ENCODE measurements at regions not wholly inside any gene's neighbourhood (a gene's known extent, or its start where the extent isn't known, plus 50 kb on each side); places are given as distances from the start of the nearest gene placed in this dataset.

- TF ChIP-seq NFIC (IDR thresholded peaks at IDR 0.05), result no peak
- no peak for TF ChIP-seq ZBTB7A (IDR thresholded peaks at IDR 0.05; ENCODE audit: low read depth)
- no peak for TF ChIP-seq EP300 (IDR thresholded peaks at IDR 0.05; ENCODE audit: borderline replicate concordance)
- TF ChIP-seq, protein P1, sequence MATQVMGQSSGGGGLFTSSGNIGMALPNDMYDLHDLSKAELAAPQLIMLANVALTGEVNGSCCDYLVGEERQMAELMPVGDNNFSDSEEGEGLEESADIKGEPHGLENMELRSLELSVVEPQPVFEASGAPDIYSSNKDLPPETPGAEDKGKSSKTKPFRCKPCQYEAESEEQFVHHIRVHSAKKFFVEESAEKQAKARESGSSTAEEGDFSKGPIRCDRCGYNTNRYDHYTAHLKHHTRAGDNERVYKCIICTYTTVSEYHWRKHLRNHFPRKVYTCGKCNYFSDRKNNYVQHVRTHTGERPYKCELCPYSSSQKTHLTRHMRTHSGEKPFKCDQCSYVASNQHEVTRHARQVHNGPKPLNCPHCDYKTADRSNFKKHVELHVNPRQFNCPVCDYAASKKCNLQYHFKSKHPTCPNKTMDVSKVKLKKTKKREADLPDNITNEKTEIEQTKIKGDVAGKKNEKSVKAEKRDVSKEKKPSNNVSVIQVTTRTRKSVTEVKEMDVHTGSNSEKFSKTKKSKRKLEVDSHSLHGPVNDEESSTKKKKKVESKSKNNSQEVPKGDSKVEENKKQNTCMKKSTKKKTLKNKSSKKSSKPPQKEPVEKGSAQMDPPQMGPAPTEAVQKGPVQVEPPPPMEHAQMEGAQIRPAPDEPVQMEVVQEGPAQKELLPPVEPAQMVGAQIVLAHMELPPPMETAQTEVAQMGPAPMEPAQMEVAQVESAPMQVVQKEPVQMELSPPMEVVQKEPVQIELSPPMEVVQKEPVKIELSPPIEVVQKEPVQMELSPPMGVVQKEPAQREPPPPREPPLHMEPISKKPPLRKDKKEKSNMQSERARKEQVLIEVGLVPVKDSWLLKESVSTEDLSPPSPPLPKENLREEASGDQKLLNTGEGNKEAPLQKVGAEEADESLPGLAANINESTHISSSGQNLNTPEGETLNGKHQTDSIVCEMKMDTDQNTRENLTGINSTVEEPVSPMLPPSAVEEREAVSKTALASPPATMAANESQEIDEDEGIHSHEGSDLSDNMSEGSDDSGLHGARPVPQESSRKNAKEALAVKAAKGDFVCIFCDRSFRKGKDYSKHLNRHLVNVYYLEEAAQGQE (IDR thresholded peaks at IDR 0.05; ENCODE audit: low read depth), result no peak
- TF ChIP-seq TAF1 (IDR thresholded peaks at IDR 0.05; ENCODE audit: low read depth), result no peak
- no peak for TF ChIP-seq TCF12 (IDR thresholded peaks at IDR 0.05; ENCODE audit: low read depth)
- TF ChIP-seq, protein P2, sequence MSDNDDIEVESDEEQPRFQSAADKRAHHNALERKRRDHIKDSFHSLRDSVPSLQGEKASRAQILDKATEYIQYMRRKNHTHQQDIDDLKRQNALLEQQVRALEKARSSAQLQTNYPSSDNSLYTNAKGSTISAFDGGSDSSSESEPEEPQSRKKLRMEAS (IDR thresholded peaks at IDR 0.05), result no peak
- TF ChIP-seq EGR1 (IDR thresholded peaks at IDR 0.05), result no peak
- TF ChIP-seq FOXM1 (IDR thresholded peaks at IDR 0.05; ENCODE audit: borderline replicate concordance, low read depth), result no peak
- TF ChIP-seq CEBPB (IDR thresholded peaks at IDR 0.05), result no peak
- TF ChIP-seq RAD21 (IDR thresholded peaks at IDR 0.05; ENCODE audit: low read depth), result no peak
- TF ChIP-seq YY1 (IDR thresholded peaks at IDR 0.05; ENCODE audit: low read depth), result no peak
- no peak for TF ChIP-seq TEAD4 (IDR thresholded peaks at IDR 0.05)
- TF ChIP-seq, protein P3, sequence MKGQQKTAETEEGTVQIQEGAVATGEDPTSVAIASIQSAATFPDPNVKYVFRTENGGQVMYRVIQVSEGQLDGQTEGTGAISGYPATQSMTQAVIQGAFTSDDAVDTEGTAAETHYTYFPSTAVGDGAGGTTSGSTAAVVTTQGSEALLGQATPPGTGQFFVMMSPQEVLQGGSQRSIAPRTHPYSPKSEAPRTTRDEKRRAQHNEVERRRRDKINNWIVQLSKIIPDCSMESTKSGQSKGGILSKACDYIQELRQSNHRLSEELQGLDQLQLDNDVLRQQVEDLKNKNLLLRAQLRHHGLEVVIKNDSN (IDR thresholded peaks at IDR 0.05), result no peak
- no peak for TF ChIP-seq CREB1 (IDR thresholded peaks at IDR 0.05; ENCODE audit: low read depth)
Observed at GRCh38 chr2:216556202-216556601, 57.6 kb downstream of the RPL37A start.

DNA sequence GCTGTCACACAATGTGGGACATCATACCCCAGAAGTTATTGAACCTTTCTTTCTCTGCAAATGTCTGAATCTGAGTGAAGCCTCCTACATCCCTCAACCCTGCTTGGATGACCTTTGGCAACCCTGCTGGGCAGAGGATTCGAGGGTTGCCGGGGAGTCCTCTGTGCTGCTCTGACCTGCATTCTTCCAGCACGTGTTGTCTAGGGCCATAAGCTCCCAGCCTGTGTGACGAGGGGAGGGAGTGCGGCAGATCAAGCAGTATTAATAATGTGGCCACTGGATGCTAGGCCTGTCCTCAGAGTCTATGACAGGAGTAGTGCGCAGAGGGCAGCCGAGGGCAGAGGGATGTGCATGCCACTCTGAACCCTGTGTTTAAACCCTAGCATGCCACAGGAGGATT lies 58.8 kb downstream of the RPL37A start:
- TF ChIP-seq EP300 (IDR thresholded peaks at IDR 0.05; ENCODE audit: borderline replicate concordance), result no peak

GRCh38 chr2:216557820-216558219 lies 59.2 kb downstream of the RPL37A start:
- no peak for TF ChIP-seq EGR1 (IDR thresholded peaks at IDR 0.05)
- no peak for TF ChIP-seq NFIC (IDR thresholded peaks at IDR 0.05)
- no peak for TF ChIP-seq FOXM1 (IDR thresholded peaks at IDR 0.05; ENCODE audit: borderline replicate concordance, low read depth)
- TF ChIP-seq, protein P3 (IDR thresholded peaks at IDR 0.05), result no peak
- TF ChIP-seq CREB1 (IDR thresholded peaks at IDR 0.05; ENCODE audit: low read depth), result no peak
- TF ChIP-seq, protein P1 (IDR thresholded peaks at IDR 0.05; ENCODE audit: low read depth), result no peak
- TF ChIP-seq CEBPB (IDR thresholded peaks at IDR 0.05), result no peak
- no peak for TF ChIP-seq RAD21 (IDR thresholded peaks at IDR 0.05; ENCODE audit: low read depth)
- TF ChIP-seq, protein P2 (IDR thresholded peaks at IDR 0.05), result no peak
- no peak for TF ChIP-seq YY1 (IDR thresholded peaks at IDR 0.05; ENCODE audit: low read depth)
- TF ChIP-seq TAF1 (IDR thresholded peaks at IDR 0.05; ENCODE audit: low read depth), result no peak
- no peak for TF ChIP-seq EP300 (IDR thresholded peaks at IDR 0.05; ENCODE audit: borderline replicate concordance)
- TF ChIP-seq ZBTB7A (IDR thresholded peaks at IDR 0.05; ENCODE audit: low read depth), result no peak

- no peak for TF ChIP-seq ZBTB7A (IDR thresholded peaks at IDR 0.05; ENCODE audit: low read depth)
- TF ChIP-seq, protein P2 (IDR thresholded peaks at IDR 0.05), result no peak
Observed at GRCh38 chr2:216559625-216560156, 61.0 kb downstream of the RPL37A start.

DNA sequence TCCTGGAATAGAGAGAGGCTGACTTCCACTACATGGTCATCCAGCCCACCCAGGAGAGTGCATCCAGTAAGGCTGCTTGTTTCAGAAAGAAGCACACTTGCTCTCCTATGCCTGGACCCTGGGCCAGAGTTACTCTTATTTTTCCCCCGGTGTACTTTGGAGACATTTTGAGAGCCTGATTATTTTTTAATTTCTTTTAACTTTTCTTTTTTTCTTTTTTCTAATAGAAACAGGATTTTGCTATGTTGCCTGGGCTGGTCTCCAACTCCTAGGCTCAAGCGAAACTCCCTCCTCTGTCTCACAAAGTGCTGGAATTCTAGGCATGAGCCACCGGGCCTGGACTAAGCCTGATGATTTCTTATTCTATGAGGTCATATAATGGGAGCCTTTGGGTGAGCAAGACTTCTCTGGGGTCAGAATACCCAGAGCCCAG lies 62.2 kb downstream of the RPL37A start:
- TF ChIP-seq NFIC (IDR thresholded peaks at IDR 0.05) (no peak), TCF12 (IDR thresholded peaks at IDR 0.05; ENCODE audit: low read depth) (no peak), FOXM1 (IDR thresholded peaks at IDR 0.05; ENCODE audit: borderline replicate concordance, low read depth) (no peak), TAF1 (IDR thresholded peaks at IDR 0.05; ENCODE audit: low read depth) (no peak), RAD21 (IDR thresholded peaks at IDR 0.05; ENCODE audit: low read depth) (no peak), ZBTB7A (IDR thresholded peaks at IDR 0.05; ENCODE audit: low read depth) (no peak), EGR1 (IDR thresholded peaks at IDR 0.05) (no peak)
- TF ChIP-seq, protein P3 (IDR thresholded peaks at IDR 0.05), result no peak
- TF ChIP-seq, protein P2 (IDR thresholded peaks at IDR 0.05), result no peak
